GM23248 (cell line): ENCODE measurements at regions not wholly inside any gene's neighbourhood (a gene's known extent, or its start where the extent isn't known, plus 50 kb on each side); places are given as distances from the start of the nearest gene placed in this dataset.

ENCODE experiments used
- EZH2 ChIP-seq: fragments of 200-600 bp; sonication (generic); IDR thresholded peaks from 2 replicates; pipeline ENCODE4 v1.6.1; 2018; ENCODE audit warnings: antibody characterized with exemption, mild to moderate bottlenecking; ENCODE audit not compliant: insufficient read depth, poor library complexity, severe bottlenecking
- EZH2phosphoT487 ChIP-seq: fragments of 200-600 bp; sonication (generic); IDR thresholded peaks from 2 replicates; pipeline ENCODE4 v1.6.1; 2018; ENCODE audit warnings: antibody characterized with exemption, moderate library complexity, mild to moderate bottlenecking, low read depth; ENCODE audit not compliant: insufficient read depth

- TF ChIP-seq EZH2phosphoT487 (no peak), EZH2 (no peak)
Observed at GRCh38 chr15:85941186-85941855, 138.3 kb upstream of the AGBL1 start.
